ENCODE measurements at regions not wholly inside any gene's neighbourhood (a gene's known extent, or its start where the extent isn't known, plus 50 kb on each side); places are given as distances from the start of the nearest gene placed in this dataset.

DNA sequence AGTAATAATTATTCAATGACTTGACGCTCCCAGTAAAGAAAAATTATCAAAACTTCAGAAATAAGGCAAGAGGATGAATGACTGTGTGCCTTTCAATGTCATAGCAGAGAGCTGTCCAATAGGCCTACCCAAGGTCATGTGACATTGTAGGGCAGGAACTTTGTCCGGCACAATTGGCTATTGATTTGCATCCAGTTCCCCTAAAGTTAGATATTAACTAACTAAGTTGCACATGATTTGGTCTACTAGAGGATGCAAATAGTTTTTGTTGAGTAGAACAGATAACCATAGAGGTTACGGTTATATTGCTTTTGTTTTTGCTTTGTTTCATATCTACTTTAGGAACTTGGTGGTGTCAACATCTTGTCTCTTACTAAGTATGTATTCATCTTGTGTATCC, 127.9 kb upstream of the PFN2 start:
- no peak for TF ChIP-seq CTCF (IDR thresholded peaks at IDR 0.05)
- no peak for TF ChIP-seq EZH2 (IDR thresholded peaks at IDR 0.05; ENCODE audit: borderline replicate concordance, insufficient read depth, low read depth, low read length, poor library complexity, severe bottlenecking)
